SK-N-SH treated with all-trans-retinoic acid at 6 μM for 48 hours (cell line): ENCODE measurements at regions not wholly inside any gene's neighbourhood (a gene's known extent, or its start where the extent isn't known, plus 50 kb on each side); places are given as distances from the start of the nearest gene placed in this dataset.

Source experiments
- ATAC-seq: fragments of 200-7000 bp; cut with Tn5 transposase; 3 replicates; pipeline ENCODE4 v1.9.1; 2020; ENCODE audit warnings: mild to moderate bottlenecking, moderate library complexity
- ARNTL ChIP-seq: fragments of 450-650 bp; formaldehyde crosslinking; IDR thresholded peaks from 2 replicates; pipeline ENCODE4 v1.5.0; 2020; ENCODE audit warnings: low read depth, mild to moderate bottlenecking, moderate library complexity, borderline replicate concordance
- BACH2 ChIP-seq: fragments of 250-450 bp; sonication (Bioruptor Pico); IDR thresholded peaks from 2 replicates; pipeline ENCODE4 v1.9.0; 2021; ENCODE audit warnings: mild to moderate bottlenecking, borderline replicate concordance
- CSDC2 ChIP-seq: fragments of 250-450 bp; sonication (Bioruptor Pico); IDR thresholded peaks from 2 replicates; pipeline ENCODE4 v1.5.0; 2020; ENCODE audit warnings: mild to moderate bottlenecking, moderate library complexity
- CSRNP3 ChIP-seq: fragments of 250-450 bp; sonication (Bioruptor Pico); IDR thresholded peaks from 2 replicates; pipeline ENCODE4 v1.5.1; 2021; ENCODE audit warnings: mild to moderate bottlenecking, moderate library complexity
- GLIS3 ChIP-seq: fragments of 250-450 bp; sonication (Bioruptor Pico); IDR thresholded peaks from 2 replicates; pipeline ENCODE4 v1.5.0; 2020; ENCODE audit warnings: mild to moderate bottlenecking, moderate library complexity
- ISL1 ChIP-seq: fragments of 250-450 bp; sonication (Bioruptor Pico); IDR thresholded peaks from 2 replicates; pipeline ENCODE4 v2.1.2; 2022; ENCODE audit warnings: mild to moderate bottlenecking, moderate library complexity
- OSR1 ChIP-seq: fragments of 250-450 bp; sonication (Bioruptor Pico); IDR thresholded peaks from 2 replicates; pipeline ENCODE4 v1.8.0; 2022; ENCODE audit warnings: moderate library complexity, mild to moderate bottlenecking, inconsistent platforms
- POU6F1 ChIP-seq: fragments of 250-450 bp; sonication (Bioruptor Pico); IDR thresholded peaks from 2 replicates; pipeline ENCODE4 v1.8.0; 2021; ENCODE audit warnings: low read depth, mild to moderate bottlenecking, moderate library complexity, borderline replicate concordance
- PPARA ChIP-seq: fragments of 250-450 bp; sonication (Bioruptor Pico); IDR thresholded peaks from 2 replicates; pipeline ENCODE4 v1.5.0; 2020; ENCODE audit warnings: mild to moderate bottlenecking, borderline replicate concordance
- RARB ChIP-seq: fragments of 250-450 bp; sonication (Bioruptor Pico); IDR thresholded peaks from 2 replicates; pipeline ENCODE4 v1.8.0; 2021; ENCODE audit warnings: mild to moderate bottlenecking, moderate library complexity
- SNAI2 ChIP-seq: fragments of 250-450 bp; sonication (Bioruptor Pico); IDR thresholded peaks from 2 replicates; pipeline ENCODE4 v1.5.0; 2020; ENCODE audit warnings: mild to moderate bottlenecking, moderate library complexity
- TCF4 ChIP-seq: fragments of 250-450 bp; sonication (Bioruptor Pico); IDR thresholded peaks from 2 replicates; pipeline ENCODE4 v1.8.0; 2021; ENCODE audit warnings: mild to moderate bottlenecking, moderate library complexity, borderline replicate concordance
- TOX ChIP-seq: fragments of 250-450 bp; sonication (Bioruptor Pico); IDR thresholded peaks from 2 replicates; pipeline ENCODE4 v1.8.0; 2021; ENCODE audit warnings: mild to moderate bottlenecking, moderate library complexity, borderline replicate concordance
- ZC3H10 ChIP-seq: fragments of 250-450 bp; sonication (Bioruptor Pico); IDR thresholded peaks from 2 replicates; pipeline ENCODE4 v1.5.1; 2021; ENCODE audit warnings: mild to moderate bottlenecking, moderate library complexity
- ZFP3 ChIP-seq: fragments of 250-450 bp; sonication (Bioruptor Pico); IDR thresholded peaks from 2 replicates; pipeline ENCODE4 v1.5.0; 2020; ENCODE audit warnings: mild to moderate bottlenecking, moderate library complexity
- ZFP30 ChIP-seq: fragments of 450-650 bp; formaldehyde crosslinking; IDR thresholded peaks from 2 replicates; pipeline ENCODE4 v1.5.0; 2022; ENCODE audit warnings: mild to moderate bottlenecking, moderate library complexity
- ZNF565 ChIP-seq: fragments of 450-650 bp; formaldehyde crosslinking; conservative IDR thresholded peaks from 2 replicates; pipeline ENCODE4 v1.5.0; 2020; ENCODE audit warnings: low read depth, mild to moderate bottlenecking, moderate library complexity
- ZNF70 ChIP-seq: fragments of 450-650 bp; formaldehyde crosslinking; IDR thresholded peaks from 2 replicates; pipeline ENCODE4 v1.5.0; 2020; ENCODE audit warnings: mild to moderate bottlenecking, moderate library complexity
- ZNF8 ChIP-seq: fragments of 450-650 bp; formaldehyde crosslinking; IDR thresholded peaks from 2 replicates; pipeline ENCODE4 v1.5.0; 2020; ENCODE audit warnings: mild to moderate bottlenecking, moderate library complexity
- TF ChIP-seq, protein P1 (sequence below): fragments of 250-450 bp; sonication (Bioruptor Pico); IDR thresholded peaks from 2 replicates; pipeline ENCODE4 v1.5.0; 2020; ENCODE audit warnings: mild to moderate bottlenecking, moderate library complexity
- TF ChIP-seq, protein P2 (sequence below): fragments of 250-450 bp; sonication (Bioruptor Pico); IDR thresholded peaks from 2 replicates; pipeline ENCODE4 v1.5.1; 2020; ENCODE audit warnings: low read depth, mild to moderate bottlenecking, moderate library complexity

GRCh38 chr9:1207686-1208085 is 157.5 kb downstream of the DMRT2 start:
- no peak for TF ChIP-seq POU6F1 (CRISPR knock-in tag)
- no peak for TF ChIP-seq CSDC2 (CRISPR knock-in tag)
- no peak for TF ChIP-seq ZFP30
- no peak for TF ChIP-seq ZFP3 (CRISPR knock-in tag)
- TF ChIP-seq, protein P1, sequence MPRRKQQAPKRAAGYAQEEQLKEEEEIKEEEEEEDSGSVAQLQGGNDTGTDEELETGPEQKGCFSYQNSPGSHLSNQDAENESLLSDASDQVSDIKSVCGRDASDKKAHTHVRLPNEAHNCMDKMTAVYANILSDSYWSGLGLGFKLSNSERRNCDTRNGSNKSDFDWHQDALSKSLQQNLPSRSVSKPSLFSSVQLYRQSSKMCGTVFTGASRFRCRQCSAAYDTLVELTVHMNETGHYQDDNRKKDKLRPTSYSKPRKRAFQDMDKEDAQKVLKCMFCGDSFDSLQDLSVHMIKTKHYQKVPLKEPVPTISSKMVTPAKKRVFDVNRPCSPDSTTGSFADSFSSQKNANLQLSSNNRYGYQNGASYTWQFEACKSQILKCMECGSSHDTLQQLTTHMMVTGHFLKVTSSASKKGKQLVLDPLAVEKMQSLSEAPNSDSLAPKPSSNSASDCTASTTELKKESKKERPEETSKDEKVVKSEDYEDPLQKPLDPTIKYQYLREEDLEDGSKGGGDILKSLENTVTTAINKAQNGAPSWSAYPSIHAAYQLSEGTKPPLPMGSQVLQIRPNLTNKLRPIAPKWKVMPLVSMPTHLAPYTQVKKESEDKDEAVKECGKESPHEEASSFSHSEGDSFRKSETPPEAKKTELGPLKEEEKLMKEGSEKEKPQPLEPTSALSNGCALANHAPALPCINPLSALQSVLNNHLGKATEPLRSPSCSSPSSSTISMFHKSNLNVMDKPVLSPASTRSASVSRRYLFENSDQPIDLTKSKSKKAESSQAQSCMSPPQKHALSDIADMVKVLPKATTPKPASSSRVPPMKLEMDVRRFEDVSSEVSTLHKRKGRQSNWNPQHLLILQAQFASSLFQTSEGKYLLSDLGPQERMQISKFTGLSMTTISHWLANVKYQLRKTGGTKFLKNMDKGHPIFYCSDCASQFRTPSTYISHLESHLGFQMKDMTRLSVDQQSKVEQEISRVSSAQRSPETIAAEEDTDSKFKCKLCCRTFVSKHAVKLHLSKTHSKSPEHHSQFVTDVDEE (CRISPR knock-in tag) = no peak
- TF ChIP-seq RARB (CRISPR knock-in tag) = no peak
- no peak for TF ChIP-seq ARNTL (CRISPR knock-in tag)
- TF ChIP-seq TCF4 (CRISPR knock-in tag) = no peak
- no peak for TF ChIP-seq SNAI2
- no peak for TF ChIP-seq TOX (CRISPR knock-in tag)
- TF ChIP-seq OSR1 (CRISPR knock-in tag) = no peak
- no peak for TF ChIP-seq ZNF565 (CRISPR knock-in tag)
- no peak for TF ChIP-seq ISL1 (CRISPR knock-in tag)
- no peak for TF ChIP-seq GLIS3
- ATAC-seq = no peak

DNA sequence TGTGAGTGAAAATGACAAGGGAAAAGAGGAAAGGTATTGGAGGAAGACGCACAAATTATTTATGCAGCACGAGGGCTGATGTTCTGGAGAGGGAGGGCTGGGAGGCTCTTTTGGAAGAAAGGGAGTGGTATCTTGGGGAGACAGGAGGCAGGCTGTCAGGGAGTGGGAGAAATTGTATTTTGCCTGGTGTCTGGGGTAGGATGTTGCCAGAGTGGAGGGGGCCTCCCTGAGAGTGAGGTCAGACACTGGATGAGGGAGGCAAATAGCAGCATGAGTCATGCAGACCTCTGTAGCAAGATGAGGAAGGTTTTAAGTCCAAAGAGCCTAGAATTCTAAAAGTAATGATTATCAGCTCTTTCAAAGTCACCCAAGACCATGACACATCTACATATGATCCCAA is 158.0 kb downstream of the DMRT2 start:
- no peak for ATAC-seq

GRCh38 chr9:1210954-1211353 is 160.8 kb downstream of the DMRT2 start:
- TF ChIP-seq ZFP30 (no peak), BACH2 (CRISPR knock-in tag) (no peak), CSRNP3 (CRISPR knock-in tag) (no peak), POU6F1 (CRISPR knock-in tag) (no peak), PPARA (CRISPR knock-in tag) (no peak), ZNF70 (CRISPR knock-in tag) (no peak), TOX (CRISPR knock-in tag) (no peak), CSDC2 (CRISPR knock-in tag) (no peak), ZNF8 (CRISPR knock-in tag) (no peak), GLIS3 (no peak), OSR1 (CRISPR knock-in tag) (no peak), ZFP3 (CRISPR knock-in tag) (no peak), ZC3H10 (CRISPR knock-in tag) (no peak), ZNF565 (CRISPR knock-in tag) (no peak)
- TF ChIP-seq, protein P1 (CRISPR knock-in tag) = no peak
- TF ChIP-seq, protein P2, sequence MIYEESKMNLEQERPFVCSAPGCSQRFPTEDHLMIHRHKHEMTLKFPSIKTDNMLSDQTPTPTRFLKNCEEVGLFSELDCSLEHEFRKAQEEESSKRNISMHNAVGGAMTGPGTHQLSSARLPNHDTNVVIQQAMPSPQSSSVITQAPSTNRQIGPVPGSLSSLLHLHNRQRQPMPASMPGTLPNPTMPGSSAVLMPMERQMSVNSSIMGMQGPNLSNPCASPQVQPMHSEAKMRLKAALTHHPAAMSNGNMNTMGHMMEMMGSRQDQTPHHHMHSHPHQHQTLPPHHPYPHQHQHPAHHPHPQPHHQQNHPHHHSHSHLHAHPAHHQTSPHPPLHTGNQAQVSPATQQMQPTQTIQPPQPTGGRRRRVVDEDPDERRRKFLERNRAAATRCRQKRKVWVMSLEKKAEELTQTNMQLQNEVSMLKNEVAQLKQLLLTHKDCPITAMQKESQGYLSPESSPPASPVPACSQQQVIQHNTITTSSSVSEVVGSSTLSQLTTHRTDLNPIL (CRISPR knock-in tag) = no peak
- TF ChIP-seq, all 23 proteins: peak for 0
- no peak for ATAC-seq

More for the DNA sequence above, 158.0 kb downstream of the DMRT2 start:
- TF ChIP-seq ZNF8 (CRISPR knock-in tag) = no peak
